ENCODE measurements at regions not wholly inside any gene's neighbourhood (a gene's known extent, or its start where the extent isn't known, plus 50 kb on each side); places are given as distances from the start of the nearest gene placed in this dataset.

- TF ChIP-seq SETDB1 (IDR thresholded peaks at IDR 0.05; ENCODE audit: low read length) (no peak), HDAC2 (IDR thresholded peaks at IDR 0.05) (no peak), MYC (IDR thresholded peaks at IDR 0.05; ENCODE audit: low read depth, low read length) (no peak), MYC (CRISPR knock-in tag; IDR thresholded peaks at IDR 0.05; ENCODE audit: borderline replicate concordance, low read depth) (no peak), YBX1 (IDR thresholded peaks at IDR 0.05) (no peak), ATF3 (IDR thresholded peaks at IDR 0.05) (no peak), ATF3 (CRISPR knock-in tag; conservative IDR thresholded peaks at IDR 0.05) (no peak)
- TF ChIP-seq, protein P1, sequence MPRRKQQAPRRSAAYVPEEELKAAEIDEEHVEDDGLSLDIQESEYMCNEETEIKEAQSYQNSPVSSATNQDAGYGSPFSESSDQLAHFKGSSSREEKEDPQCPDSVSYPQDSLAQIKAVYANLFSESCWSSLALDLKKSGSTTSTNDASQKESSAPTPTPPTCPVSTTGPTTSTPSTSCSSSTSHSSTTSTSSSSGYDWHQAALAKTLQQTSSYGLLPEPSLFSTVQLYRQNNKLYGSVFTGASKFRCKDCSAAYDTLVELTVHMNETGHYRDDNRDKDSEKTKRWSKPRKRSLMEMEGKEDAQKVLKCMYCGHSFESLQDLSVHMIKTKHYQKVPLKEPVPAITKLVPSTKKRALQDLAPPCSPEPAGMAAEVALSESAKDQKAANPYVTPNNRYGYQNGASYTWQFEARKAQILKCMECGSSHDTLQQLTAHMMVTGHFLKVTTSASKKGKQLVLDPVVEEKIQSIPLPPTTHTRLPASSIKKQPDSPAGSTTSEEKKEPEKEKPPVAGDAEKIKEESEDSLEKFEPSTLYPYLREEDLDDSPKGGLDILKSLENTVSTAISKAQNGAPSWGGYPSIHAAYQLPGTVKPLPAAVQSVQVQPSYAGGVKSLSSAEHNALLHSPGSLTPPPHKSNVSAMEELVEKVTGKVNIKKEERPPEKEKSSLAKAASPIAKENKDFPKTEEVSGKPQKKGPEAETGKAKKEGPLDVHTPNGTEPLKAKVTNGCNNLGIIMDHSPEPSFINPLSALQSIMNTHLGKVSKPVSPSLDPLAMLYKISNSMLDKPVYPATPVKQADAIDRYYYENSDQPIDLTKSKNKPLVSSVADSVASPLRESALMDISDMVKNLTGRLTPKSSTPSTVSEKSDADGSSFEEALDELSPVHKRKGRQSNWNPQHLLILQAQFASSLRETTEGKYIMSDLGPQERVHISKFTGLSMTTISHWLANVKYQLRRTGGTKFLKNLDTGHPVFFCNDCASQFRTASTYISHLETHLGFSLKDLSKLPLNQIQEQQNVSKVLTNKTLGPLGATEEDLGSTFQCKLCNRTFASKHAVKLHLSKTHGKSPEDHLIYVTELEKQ (CRISPR knock-in tag; IDR thresholded peaks at IDR 0.05): no peak
These were observed 333.7 kb downstream of the FAT3 start for GRCh38 chr11:92558323-92558722.

All from K562 (cell line).